Peyer's patch (tissue), 4 donors: ENCODE measurements at regions not wholly inside any gene's neighbourhood (a gene's known extent, or its start where the extent isn't known, plus 50 kb on each side); places are given as distances from the start of the nearest gene placed in this dataset.
"Not testable (repeated sequence)": the region's sequence is repeated elsewhere in the genome, so short reads cannot be mapped to it uniquely, and the experiment has no call there.

ENCODE experiments used
- DNase-seq, 3 donors: peaks; one replicate each; pipeline ENCODE4 v3.0.0-alpha.2; 2017 to 2019
- H3K27ac ChIP-seq, 4 donors: fragments of 200-600 bp; sonication (generic); one replicate each; pipeline ENCODE4 v1.5.1; 2016 to 2019
- H3K27me3 ChIP-seq, 2 donors: fragments of 200-600 bp; sonication (generic); one replicate each; pipeline ENCODE4 v1.5.1; 2019
- H3K36me3 ChIP-seq, 3 donors: fragments of 200-600 bp; sonication (generic); one replicate each; pipeline ENCODE4 v1.5.1; 2016 to 2019
- H3K4me1 ChIP-seq, 4 donors: fragments of 200-600 bp; sonication (generic); one replicate each; pipeline ENCODE4 v1.5.1; 2016 to 2019
- H3K4me3 ChIP-seq, 4 donors: fragments of 200-600 bp; sonication (generic); 1 replicate in 3 of 4; 2 replicates in 1 of 4; pipeline ENCODE4 v1.5.1; 2016 to 2019; ENCODE audit warnings: mild to moderate bottlenecking in 1 of 4
- H3K9me3 ChIP-seq, 4 donors: fragments of 200-600 bp; sonication (generic); one replicate each; pipeline ENCODE4 v1.5.1; 2016 to 2019; ENCODE audit warnings: mild to moderate bottlenecking in 1 of 4
- CTCF ChIP-seq, 6 experiments: fragments of 450-650 bp in 4 of 6; fragments of 200-600 bp in 2 of 6; sonication (generic) in 1 of 6; IDR thresholded peaks; one replicate each; pipeline ENCODE4 v1.5.1; 2017 to 2019; ENCODE audit warnings: antibody characterized with exemption in 6 of 6, mild to moderate bottlenecking in 3 of 6, moderate library complexity in 1 of 6
- POLR2A ChIP-seq, 2 donors: fragments of 450-650 bp; IDR thresholded peaks; one replicate each; pipeline ENCODE4 v1.5.1; 2017; ENCODE audit warnings: antibody characterized with exemption in 2 of 2, mild to moderate bottlenecking in 2 of 2, moderate library complexity in 2 of 2

GRCh38 chr18:29726646-29727045 lies 1315.9 kb downstream of the DSC3 start:
- TF ChIP-seq CTCF (IDR thresholded peaks at IDR 0.05) (no peak), POLR2A (IDR thresholded peaks at IDR 0.05) (no peak)
- Histone ChIP-seq H3K4me1 (no peaks in the 10 kb centered on the region), H3K27me3 (no peaks in the 10 kb centered on the region), H3K27ac (no peak overlapping the region), H3K4me3 (no peak overlapping the region), H3K9me3 (peaks cover 0 to 2% (median 0%) of the 10 kb centered on the region in 4 donors), H3K36me3 (no peaks in the 10 kb centered on the region)
- DNase-seq, result no peak

GRCh38 chr18:29723486-29723885 lies 1319.1 kb downstream of the DSC3 start:
- not testable (repeated sequence) for H3K4me1 ChIP-seq, H3K36me3 ChIP-seq, H3K27ac ChIP-seq, H3K9me3 ChIP-seq, DNase-seq, H3K4me3 ChIP-seq, H3K27me3 ChIP-seq

DNA sequence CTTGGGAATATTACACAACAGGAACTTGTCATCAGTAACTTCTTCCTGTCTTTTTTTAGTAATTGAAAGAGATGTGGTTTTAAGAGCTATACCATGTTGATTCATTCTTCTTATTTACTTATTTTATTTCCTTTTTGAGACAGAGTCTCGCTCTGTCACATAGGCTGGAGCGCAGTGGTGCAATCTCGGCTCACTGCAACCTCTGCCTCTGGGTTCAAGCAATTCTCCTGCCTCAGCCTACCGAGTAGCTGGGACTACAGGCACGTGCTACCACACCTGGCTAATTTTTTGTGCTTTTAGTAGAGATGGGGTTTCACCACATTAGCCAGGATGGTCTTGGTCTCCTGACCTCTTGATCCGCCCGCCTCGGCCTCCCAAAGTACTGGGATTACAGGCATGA lies 1326.6 kb downstream of the DSC3 start:
- H3K27ac ChIP-seq, H3K4me1 ChIP-seq, DNase-seq, H3K27me3 ChIP-seq, H3K9me3 ChIP-seq, H3K36me3 ChIP-seq, H3K4me3 ChIP-seq: not testable (repeated sequence)

DNA sequence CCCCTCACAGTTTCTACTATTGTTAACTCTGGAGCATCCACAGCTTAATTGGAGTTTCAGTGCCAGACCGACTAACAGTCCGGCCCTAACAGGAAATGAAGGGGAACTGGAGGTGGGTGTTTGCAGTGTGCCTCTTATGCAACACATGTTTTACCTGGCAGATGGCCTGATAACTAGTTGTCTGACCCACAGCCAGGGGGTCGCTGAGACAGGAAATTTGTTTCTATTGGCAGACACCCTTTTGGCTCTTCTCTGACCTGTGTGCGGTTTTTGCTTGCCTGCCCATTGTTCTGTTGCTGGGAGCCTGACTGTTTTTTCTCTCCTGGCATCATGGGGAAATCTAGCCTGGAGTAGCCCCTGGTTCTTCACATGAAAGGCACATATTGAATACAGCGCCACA lies 1329.8 kb downstream of the DSC3 start:
- no peak overlapping the region for H3K4me3 ChIP-seq
- DNase-seq, result no peak
- H3K4me1 ChIP-seq, result no peaks in the 10 kb centered on the region
- H3K36me3 ChIP-seq, result no peaks in the 10 kb centered on the region
- TF ChIP-seq POLR2A (IDR thresholded peaks at IDR 0.05) (no peak), CTCF (IDR thresholded peaks at IDR 0.05) (no peak)
- H3K9me3 ChIP-seq, result no peaks in the 10 kb centered on the region
- no peak overlapping the region for H3K27ac ChIP-seq
- H3K27me3 ChIP-seq, result no peaks in the 10 kb centered on the region

DNA sequence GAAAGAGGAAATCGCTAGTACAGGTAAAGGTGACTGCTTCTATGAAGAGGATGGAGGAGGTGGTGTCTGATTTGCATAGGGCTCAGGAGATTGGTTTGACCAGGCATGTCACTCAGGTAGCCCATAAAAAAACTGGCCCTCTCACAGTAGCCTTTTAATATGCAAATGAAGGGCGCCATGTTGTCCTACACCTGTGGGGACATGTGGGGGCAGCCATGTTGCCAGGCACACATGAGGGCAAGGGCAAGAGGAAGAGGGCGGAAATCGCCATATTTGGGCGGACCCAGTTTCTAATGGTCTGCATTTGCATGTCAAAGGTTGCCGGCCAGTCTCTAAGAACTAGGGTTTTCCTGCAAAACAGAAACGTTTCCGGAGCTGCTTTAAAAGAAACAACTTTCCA lies 1330.6 kb downstream of the DSC3 start:
- Histone ChIP-seq H3K27me3 (no peaks in the 10 kb centered on the region), H3K36me3 (no peaks in the 10 kb centered on the region), H3K27ac (no peak overlapping the region), H3K4me3 (no peak overlapping the region), H3K9me3 (no peaks in the 10 kb centered on the region), H3K4me1 (no peaks in the 10 kb centered on the region)
- TF ChIP-seq CTCF (IDR thresholded peaks at IDR 0.05) (no peak), POLR2A (IDR thresholded peaks at IDR 0.05) (no peak)
- DNase-seq, result no peak

DNA sequence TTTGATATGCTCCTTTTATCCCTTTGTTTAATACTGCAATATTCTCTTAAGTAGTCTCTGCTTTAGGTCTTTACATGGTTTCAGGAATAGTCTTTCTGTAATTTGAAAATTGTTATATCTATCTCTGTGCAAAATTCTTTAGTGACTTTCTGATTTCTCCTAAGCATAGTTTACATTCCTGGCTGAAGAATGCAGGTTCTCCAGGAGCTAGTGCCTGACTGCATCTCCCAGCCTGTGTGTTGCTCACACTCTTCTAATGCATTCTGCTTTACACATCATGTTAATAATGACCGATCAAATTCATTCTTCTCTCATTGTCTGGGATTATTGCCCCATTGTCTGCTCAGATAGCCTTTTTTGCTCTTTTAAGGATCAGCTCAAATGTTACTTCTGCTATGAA lies 1349.2 kb downstream of the DSC3 start:
- Histone ChIP-seq H3K27ac (no peak overlapping the region), H3K36me3 (no peaks in the 10 kb centered on the region), H3K4me1 (no peaks in the 10 kb centered on the region), H3K4me3 (no peak overlapping the region), H3K9me3 (no peaks in the 10 kb centered on the region), H3K27me3 (no peaks in the 10 kb centered on the region)
- no peak for DNase-seq
- TF ChIP-seq CTCF (IDR thresholded peaks at IDR 0.05) (no peak), POLR2A (IDR thresholded peaks at IDR 0.05) (no peak)

GRCh38 chr18:29681578-29681977 lies 1361.0 kb downstream of the DSC3 start:
- Histone ChIP-seq H3K9me3 (no peaks in the 10 kb centered on the region), H3K27ac (no peak overlapping the region), H3K4me3 (no peak overlapping the region), H3K36me3 (no peaks in the 10 kb centered on the region), H3K4me1 (no peaks in the 10 kb centered on the region), H3K27me3 (no peaks in the 10 kb centered on the region)
- DNase-seq, result no peak
- no peak for TF ChIP-seq CTCF (IDR thresholded peaks at IDR 0.05)
- no peak for TF ChIP-seq POLR2A (IDR thresholded peaks at IDR 0.05)
